ENCODE measurements at regions not wholly inside any gene's neighbourhood (a gene's known extent, or its start where the extent isn't known, plus 50 kb on each side); places are given as distances from the start of the nearest gene placed in this dataset.

GRCh38 chr11:86119077-86119476, 50.2 kb upstream of the PICALM start:
- no peak for DNase-seq (ENCODE audit: low read depth)
